Hepatocyte (in vitro differentiated cells): ENCODE measurements at regions not wholly inside any gene's neighbourhood (a gene's known extent, or its start where the extent isn't known, plus 50 kb on each side); places are given as distances from the start of the nearest gene placed in this dataset.

Experiments used
- DNase-seq: peaks from one replicate; pipeline ENCODE4 v3.0.0-alpha.2; 2016; ENCODE audit warnings: low spot score
- H2AFZ ChIP-seq: fragments of 200-600 bp; sonication (generic); 2 replicates; pipeline ENCODE4 v1.6.0; 2016; ENCODE audit warnings: antibody characterized with exemption, mild to moderate bottlenecking
- H3K27ac ChIP-seq: fragments of 200-600 bp; sonication (generic); 2 replicates; pipeline ENCODE4 v1.5.1; 2016; ENCODE audit warnings: mild to moderate bottlenecking
- H3K27me3 ChIP-seq: fragments of 200-600 bp; sonication (generic); 2 replicates; pipeline ENCODE4 v1.6.1; 2016
- H3K36me3 ChIP-seq: fragments of 200-600 bp; sonication (generic); replicated peaks from 2 replicates; pipeline ENCODE4 v1.5.1; 2016; ENCODE audit warnings: low read depth; ENCODE audit not compliant: insufficient read depth
- H3K4me1 ChIP-seq: fragments of 200-600 bp; sonication (generic); 2 replicates; pipeline ENCODE4 v1.5.1; 2016; ENCODE audit warnings: mild to moderate bottlenecking, moderate library complexity; ENCODE audit not compliant: insufficient read depth
- H3K4me2 ChIP-seq: fragments of 200-600 bp; sonication (generic); 2 replicates; pipeline ENCODE4 v1.6.0; 2016
- H3K4me3 ChIP-seq: fragments of 200-600 bp; sonication (generic); 2 replicates; pipeline ENCODE4 v1.5.1; 2016; ENCODE audit warnings: mild to moderate bottlenecking
- H3K79me2 ChIP-seq: fragments of 200-600 bp; sonication (generic); 2 replicates; pipeline ENCODE4 v1.6.0; 2017; ENCODE audit warnings: mild to moderate bottlenecking
- H3K9me2 ChIP-seq: fragments of 200-600 bp; sonication (generic); replicated peaks from 2 replicates; pipeline ENCODE4 v1.6.0; 2017; ENCODE audit warnings: mild to moderate bottlenecking; ENCODE audit not compliant: insufficient read depth
- H3K9me3 ChIP-seq: fragments of 200-600 bp; sonication (generic); 2 replicates; pipeline ENCODE4 v1.5.1; 2016; ENCODE audit warnings: low read depth, mild to moderate bottlenecking
- H4K20me1 ChIP-seq: fragments of 200-600 bp; sonication (generic); 2 replicates; pipeline ENCODE4 v1.6.0; 2016; ENCODE audit warnings: mild to moderate bottlenecking; ENCODE audit not compliant: insufficient read depth, poor library complexity, severe bottlenecking
- EZH2 ChIP-seq: fragments of 200-600 bp; sonication (generic); IDR thresholded peaks from 2 replicates; pipeline ENCODE4 v1.6.1; 2016; ENCODE audit warnings: antibody characterized with exemption, mild to moderate bottlenecking, borderline replicate concordance
- EZH2phosphoT487 ChIP-seq: fragments of 200-600 bp; sonication (generic); IDR thresholded peaks from one replicate; pipeline ENCODE4 v1.6.1; 2018; ENCODE audit warnings: antibody characterized with exemption, mild to moderate bottlenecking, low read depth, moderate library complexity; ENCODE audit not compliant: unreplicated experiment, severe bottlenecking
- WGBS: methylation state at CpG from one replicate; pipeline ENCODE4 v1.1.6; 2016; ENCODE audit warnings: low lambda C conversion rate; ENCODE audit errors: missing lambda C conversion rate; 5-methylcytosine and 5-hydroxymethylcytosine counted together
- TF ChIP-seq, protein P1 (sequence below): fragments of 200-600 bp; sonication (generic); IDR thresholded peaks from 2 replicates; pipeline ENCODE4 v1.5.1; 2016; ENCODE audit warnings: antibody characterized with exemption, mild to moderate bottlenecking; ENCODE audit not compliant: poor library complexity

GRCh38 chr6:137277971-137278637, 58.9 kb upstream of the IFNGR1 start:
- Histone ChIP-seq H4K20me1 (no peaks in the 10 kb centered on the region), H2AFZ (no peak overlapping the region), H3K9me3 (no peaks in the 10 kb centered on the region), H3K4me3 (no peak overlapping the region), H3K36me3 (no peaks in the 10 kb centered on the region), H3K79me2 (no peaks in the 10 kb centered on the region), H3K9me2 (no peaks in the 10 kb centered on the region), H3K4me2 (no peak overlapping the region), H3K27ac (no peak overlapping the region), H3K4me1 (peaks cover 6% of the 10 kb centered on the region), H3K27me3 (no peaks in the 10 kb centered on the region)
- 41% methylated on average over 14 of the region's 14 CpGs for WGBS
- TF ChIP-seq EZH2 (no peak), EZH2phosphoT487 (no peak)
- TF ChIP-seq, protein P1, sequence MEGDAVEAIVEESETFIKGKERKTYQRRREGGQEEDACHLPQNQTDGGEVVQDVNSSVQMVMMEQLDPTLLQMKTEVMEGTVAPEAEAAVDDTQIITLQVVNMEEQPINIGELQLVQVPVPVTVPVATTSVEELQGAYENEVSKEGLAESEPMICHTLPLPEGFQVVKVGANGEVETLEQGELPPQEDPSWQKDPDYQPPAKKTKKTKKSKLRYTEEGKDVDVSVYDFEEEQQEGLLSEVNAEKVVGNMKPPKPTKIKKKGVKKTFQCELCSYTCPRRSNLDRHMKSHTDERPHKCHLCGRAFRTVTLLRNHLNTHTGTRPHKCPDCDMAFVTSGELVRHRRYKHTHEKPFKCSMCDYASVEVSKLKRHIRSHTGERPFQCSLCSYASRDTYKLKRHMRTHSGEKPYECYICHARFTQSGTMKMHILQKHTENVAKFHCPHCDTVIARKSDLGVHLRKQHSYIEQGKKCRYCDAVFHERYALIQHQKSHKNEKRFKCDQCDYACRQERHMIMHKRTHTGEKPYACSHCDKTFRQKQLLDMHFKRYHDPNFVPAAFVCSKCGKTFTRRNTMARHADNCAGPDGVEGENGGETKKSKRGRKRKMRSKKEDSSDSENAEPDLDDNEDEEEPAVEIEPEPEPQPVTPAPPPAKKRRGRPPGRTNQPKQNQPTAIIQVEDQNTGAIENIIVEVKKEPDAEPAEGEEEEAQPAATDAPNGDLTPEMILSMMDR = no peak
- DNase-seq = peak; percentile 45

DNA sequence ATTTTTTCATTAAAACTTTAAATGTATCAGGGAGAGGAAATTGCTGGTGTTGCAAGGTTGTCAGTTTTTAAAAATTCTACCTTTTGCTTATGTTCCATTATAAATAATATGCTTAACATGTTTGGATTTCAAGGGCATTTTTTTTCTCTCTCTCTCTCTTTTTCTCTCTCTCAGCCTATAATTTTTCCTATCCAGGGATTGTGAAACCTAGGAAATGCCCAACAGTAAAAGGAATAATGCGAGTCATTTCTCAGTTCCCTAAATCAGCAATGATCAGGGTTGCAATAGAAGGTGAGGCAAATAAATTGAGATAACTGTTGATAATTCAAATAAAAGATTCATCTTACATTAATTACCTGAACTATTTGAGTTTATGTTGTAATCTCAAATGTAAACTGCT, 53.2 kb upstream of the IFNGR1 start:
- TF ChIP-seq, protein P1 = no peak
- TF ChIP-seq EZH2phosphoT487 (no peak), EZH2 (no peak)
- H2AFZ ChIP-seq = no peak overlapping the region
- H3K27ac ChIP-seq = no peak overlapping the region
- no peaks in the 10 kb centered on the region for H3K9me2 ChIP-seq
- H3K27me3 ChIP-seq = no peaks in the 10 kb centered on the region
- no peak overlapping the region for H3K4me3 ChIP-seq
- H3K36me3 ChIP-seq = no peaks in the 10 kb centered on the region
- no peak for DNase-seq
- no peaks in the 10 kb centered on the region for H3K9me3 ChIP-seq
- no peak overlapping the region for H3K4me2 ChIP-seq
- H4K20me1 ChIP-seq = no peaks in the 10 kb centered on the region
- no peaks in the 10 kb centered on the region for H3K79me2 ChIP-seq
- peaks cover 2% of the 10 kb centered on the region for H3K4me1 ChIP-seq
- WGBS = 81% methylated on average over 1 of the region's 1 CpG

GRCh38 chr6:137271245-137272183, 52.3 kb upstream of the IFNGR1 start:
- H3K79me2 ChIP-seq = no peaks in the 10 kb centered on the region
- WGBS = 31% methylated on average over 5 of the region's 5 CpGs
- no peaks in the 10 kb centered on the region for H3K9me2 ChIP-seq
- H3K4me2 ChIP-seq = no peak overlapping the region
- no peaks in the 10 kb centered on the region for H3K9me3 ChIP-seq
- no peak overlapping the region for H2AFZ ChIP-seq
- DNase-seq = peak; percentile 55
- H3K27me3 ChIP-seq = no peaks in the 10 kb centered on the region
- no peaks in the 10 kb centered on the region for H3K4me1 ChIP-seq
- TF ChIP-seq, protein P1 = peak; percentile 86
- TF ChIP-seq EZH2 (no peak), EZH2phosphoT487 (no peak)
- H4K20me1 ChIP-seq = no peaks in the 10 kb centered on the region
- no peaks in the 10 kb centered on the region for H3K36me3 ChIP-seq
- no peak overlapping the region for H3K4me3 ChIP-seq
- no peak overlapping the region for H3K27ac ChIP-seq
